WTC11 (cell line): ENCODE measurements at regions not wholly inside any gene's neighbourhood (a gene's known extent, or its start where the extent isn't known, plus 50 kb on each side); places are given as distances from the start of the nearest gene placed in this dataset.
A peak's percentile ranks its signal among the peaks of the same experiment; 100 is the strongest.

Experiments used
- ATAC-seq: fragments of 200-7000 bp; cut with Tn5 transposase; 2 replicates; pipeline ENCODE4 v1.10.0; 2021; ENCODE audit warnings: mild to moderate bottlenecking, moderate library complexity
- CTCF ChIA-PET: fragments of 300-600 bp; sonication (Branson Sonifier 250); formaldehyde crosslinking; loops from one replicate; lab custom pipeline; 2021; ENCODE audit warnings: antibody characterized with exemption; lab: Charles Lee
- POLR2A ChIA-PET: fragments of 350-600 bp; sonication (Branson Sonifier 250); formaldehyde crosslinking; loops from one replicate; lab custom pipeline; 2021; ENCODE audit warnings: antibody characterized with exemption; lab: Charles Lee
- DNase-seq: peaks from one replicate; pipeline ENCODE4 v3.0.0; 2021; ENCODE audit warnings: low spot score
- H3K27ac Mint-ChIP-seq: 2 replicates; pipeline ENCODE4 v1.8.0; 2021; ENCODE audit warnings: mixed read lengths
- H3K27me3 Mint-ChIP-seq: 2 replicates; pipeline ENCODE4 v1.8.0; 2021; ENCODE audit warnings: low read depth, mild to moderate bottlenecking, moderate library complexity, mixed read lengths
- H3K36me3 Mint-ChIP-seq: 2 replicates; pipeline ENCODE4 v1.8.0; 2021; ENCODE audit warnings: mixed read lengths
- H3K4me1 Mint-ChIP-seq: 2 replicates; pipeline ENCODE4 v1.8.0; 2022; ENCODE audit warnings: mixed read lengths
- H3K4me3 Mint-ChIP-seq: 2 replicates; pipeline ENCODE4 v1.8.0; 2021; ENCODE audit warnings: mild to moderate bottlenecking, moderate library complexity, mixed read lengths
- H3K9me3 Mint-ChIP-seq: 2 replicates; pipeline ENCODE4 v1.8.0; 2021; ENCODE audit warnings: mixed read lengths
- ATF1 ChIP-seq: sonication (generic); formaldehyde crosslinking; IDR thresholded peaks from 2 replicates; pipeline ENCODE4 v1.8.1; 2023; ENCODE audit warnings: mild to moderate bottlenecking, moderate library complexity, missing genetic modification reagents
- CREB1 ChIP-seq: sonication (generic); formaldehyde crosslinking; IDR thresholded peaks from 2 replicates; pipeline ENCODE4 v1.8.0; 2023; ENCODE audit warnings: mild to moderate bottlenecking, missing genetic modification reagents
- EMX1 ChIP-seq: fragments of 250-450 bp; sonication (Bioruptor Pico); IDR thresholded peaks from 2 replicates; pipeline ENCODE4 v1.8.0; 2021; ENCODE audit warnings: mild to moderate bottlenecking
- FOXJ3 ChIP-seq: sonication (generic); formaldehyde crosslinking; IDR thresholded peaks from 2 replicates; pipeline ENCODE4 v1.9.0; 2021; ENCODE audit warnings: missing genetic modification reagents, mild to moderate bottlenecking, borderline replicate concordance
- HMGA2 ChIP-seq: fragments of 250-450 bp; sonication (Bioruptor Pico); IDR thresholded peaks from 2 replicates; pipeline ENCODE4 v1.4.0; 2021; ENCODE audit warnings: mild to moderate bottlenecking, moderate library complexity
- KAT7 ChIP-seq: sonication (generic); formaldehyde crosslinking; IDR thresholded peaks from 2 replicates; pipeline ENCODE4 v1.8.1; 2023; ENCODE audit warnings: missing genetic modification reagents, mild to moderate bottlenecking, borderline replicate concordance
- MAX ChIP-seq: sonication (generic); formaldehyde crosslinking; IDR thresholded peaks from 2 replicates; pipeline ENCODE4 v1.8.0; 2022; ENCODE audit warnings: mild to moderate bottlenecking, missing genetic modification reagents
- NFATC4 ChIP-seq: fragments of 250-450 bp; sonication (Bioruptor Pico); IDR thresholded peaks from 2 replicates; pipeline ENCODE4 v1.9.0; 2021; ENCODE audit warnings: mild to moderate bottlenecking
- PRRX2 ChIP-seq: fragments of 250-450 bp; sonication (Bioruptor Pico); IDR thresholded peaks from 2 replicates; pipeline ENCODE4 v1.8.0; 2021; ENCODE audit warnings: mild to moderate bottlenecking
- SMAD3 ChIP-seq: sonication (generic); formaldehyde crosslinking; IDR thresholded peaks from 2 replicates; pipeline ENCODE4 v1.8.0; 2022; ENCODE audit warnings: missing genetic modification reagents, mild to moderate bottlenecking, borderline replicate concordance
- SOX15 ChIP-seq: fragments of 250-450 bp; sonication (Bioruptor Pico); IDR thresholded peaks from 2 replicates; pipeline ENCODE4 v1.9.0; 2021; ENCODE audit warnings: mild to moderate bottlenecking
- TEAD1 ChIP-seq: sonication (generic); formaldehyde crosslinking; IDR thresholded peaks from 2 replicates; pipeline ENCODE4 v1.8.0; 2022; ENCODE audit warnings: mild to moderate bottlenecking, missing genetic modification reagents
- USF1 ChIP-seq: sonication (generic); formaldehyde crosslinking; IDR thresholded peaks from 2 replicates; pipeline ENCODE4 v1.8.0; 2022; ENCODE audit warnings: mild to moderate bottlenecking, missing genetic modification reagents
- ZNF423 ChIP-seq: fragments of 250-450 bp; sonication (Bioruptor Pico); IDR thresholded peaks from 2 replicates; pipeline ENCODE4 v2.1.2; 2022; ENCODE audit warnings: mild to moderate bottlenecking, moderate library complexity
- ZNF532 ChIP-seq: fragments of 250-450 bp; sonication (Bioruptor Pico); IDR thresholded peaks from 2 replicates; pipeline ENCODE4 v1.9.0; 2021; ENCODE audit warnings: mild to moderate bottlenecking, borderline replicate concordance
- TF ChIP-seq, protein P1 (sequence below): sonication (generic); formaldehyde crosslinking; IDR thresholded peaks from 2 replicates; pipeline ENCODE4 v1.8.1; 2023; ENCODE audit warnings: mild to moderate bottlenecking, moderate library complexity, missing genetic modification reagents
- TF ChIP-seq, protein P2 (sequence below): sonication (generic); formaldehyde crosslinking; IDR thresholded peaks from 2 replicates; pipeline ENCODE4 v1.8.0; 2023; ENCODE audit warnings: mild to moderate bottlenecking, missing genetic modification reagents
- TF ChIP-seq, protein P3 (sequence below): fragments of 250-450 bp; sonication (Bioruptor Pico); IDR thresholded peaks from 2 replicates; pipeline ENCODE4 v1.8.0; 2021; ENCODE audit warnings: mild to moderate bottlenecking
- TF ChIP-seq, protein P4 (sequence below): sonication (generic); formaldehyde crosslinking; IDR thresholded peaks from 2 replicates; pipeline ENCODE4 v1.8.1; 2023; ENCODE audit warnings: mild to moderate bottlenecking, missing genetic modification reagents, borderline replicate concordance

GRCh38 chr3:102020735-102021134, 171.4 kb downstream of the NFKBIZ start (continued):
- TF ChIP-seq ZNF532 (no peak), TEAD1 (no peak), ZNF423 (CRISPR knock-in tag) (no peak), ATF1 (CRISPR knock-in tag) (no peak), FOXJ3 (no peak)

- no peak for DNase-seq
- POLR2A ChIA-PET, result no interaction called here
- Mint-ChIP-seq H3K36me3 (no peaks in the 10 kb centered on the region), H3K27ac (no peak overlapping the region), H3K4me3 (no peak overlapping the region), H3K4me1 (no peaks in the 10 kb centered on the region), H3K27me3 (no peaks in the 10 kb centered on the region), H3K9me3 (no peaks in the 10 kb centered on the region)
- ATAC-seq, result no peak
- TF ChIP-seq USF1 (CRISPR knock-in tag) (no peak), HMGA2 (peak; percentile 64; the same call in 1 of the 2 replicates)
- CTCF ChIA-PET, result no interaction called here
Observed at GRCh38 chr3:102024270-102024904, 175.1 kb downstream of the NFKBIZ start.

DNA sequence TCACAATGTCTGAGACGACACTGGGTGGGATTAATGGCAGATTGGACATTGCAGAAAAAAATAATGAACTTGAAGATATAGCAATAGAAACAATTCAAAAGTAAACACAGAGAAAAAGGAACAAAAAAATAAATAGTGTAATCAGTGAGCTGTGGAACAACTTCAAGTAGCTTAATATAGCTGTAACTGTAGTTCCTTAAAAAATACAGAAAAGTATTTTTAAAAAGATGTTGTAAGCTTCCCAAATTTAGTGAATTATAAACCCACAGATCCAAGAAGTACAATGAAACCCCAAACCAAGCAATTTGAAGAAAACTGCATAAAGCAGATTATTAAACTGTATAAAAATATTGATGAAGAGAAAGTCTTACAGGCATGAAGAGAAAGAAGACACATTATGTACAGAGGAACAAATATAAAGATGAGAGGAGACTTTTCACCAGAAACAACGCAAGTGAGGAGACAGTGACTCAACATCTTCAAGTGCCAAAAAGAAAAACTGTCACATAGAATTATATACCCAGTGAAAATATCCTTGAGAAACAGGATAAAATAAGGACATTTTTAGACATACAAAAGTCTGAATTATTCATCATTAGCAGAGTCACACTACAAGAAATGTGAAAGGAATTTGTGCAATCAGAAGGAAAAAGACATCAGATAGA, 176.4 kb downstream of the NFKBIZ start:
- DNase-seq (no peak), ATAC-seq (no peak)
- ChIA-PET POLR2A (no interaction called here), CTCF (no interaction called here)
- H3K27ac Mint-ChIP-seq, result no peak overlapping the region
- H3K9me3 Mint-ChIP-seq, result no peaks in the 10 kb centered on the region
- no peak overlapping the region for H3K4me3 Mint-ChIP-seq
- no peaks in the 10 kb centered on the region for H3K4me1 Mint-ChIP-seq
- H3K27me3 Mint-ChIP-seq, result no peaks in the 10 kb centered on the region
- H3K36me3 Mint-ChIP-seq, result no peaks in the 10 kb centered on the region
- TF ChIP-seq SMAD3 (CRISPR knock-in tag) (no peak), PRRX2 (CRISPR knock-in tag) (no peak), EMX1 (CRISPR knock-in tag) (no peak), MAX (no peak), CREB1 (CRISPR knock-in tag) (no peak), SOX15 (CRISPR knock-in tag) (no peak), NFATC4 (CRISPR knock-in tag) (no peak), KAT7 (no peak)
- TF ChIP-seq, protein P1, sequence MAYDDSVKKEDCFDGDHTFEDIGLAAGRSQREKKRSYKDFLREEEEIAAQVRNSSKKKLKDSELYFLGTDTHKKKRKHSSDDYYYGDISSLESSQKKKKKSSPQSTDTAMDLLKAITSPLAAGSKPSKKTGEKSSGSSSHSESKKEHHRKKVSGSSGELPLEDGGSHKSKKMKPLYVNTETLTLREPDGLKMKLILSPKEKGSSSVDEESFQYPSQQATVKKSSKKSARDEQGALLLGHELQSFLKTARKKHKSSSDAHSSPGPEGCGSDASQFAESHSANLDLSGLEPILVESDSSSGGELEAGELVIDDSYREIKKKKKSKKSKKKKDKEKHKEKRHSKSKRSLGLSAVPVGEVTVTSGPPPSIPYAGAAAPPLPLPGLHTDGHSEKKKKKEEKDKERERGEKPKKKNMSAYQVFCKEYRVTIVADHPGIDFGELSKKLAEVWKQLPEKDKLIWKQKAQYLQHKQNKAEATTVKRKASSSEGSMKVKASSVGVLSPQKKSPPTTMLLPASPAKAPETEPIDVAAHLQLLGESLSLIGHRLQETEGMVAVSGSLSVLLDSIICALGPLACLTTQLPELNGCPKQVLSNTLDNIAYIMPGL (CRISPR knock-in tag), result no peak
- TF ChIP-seq, protein P2, sequence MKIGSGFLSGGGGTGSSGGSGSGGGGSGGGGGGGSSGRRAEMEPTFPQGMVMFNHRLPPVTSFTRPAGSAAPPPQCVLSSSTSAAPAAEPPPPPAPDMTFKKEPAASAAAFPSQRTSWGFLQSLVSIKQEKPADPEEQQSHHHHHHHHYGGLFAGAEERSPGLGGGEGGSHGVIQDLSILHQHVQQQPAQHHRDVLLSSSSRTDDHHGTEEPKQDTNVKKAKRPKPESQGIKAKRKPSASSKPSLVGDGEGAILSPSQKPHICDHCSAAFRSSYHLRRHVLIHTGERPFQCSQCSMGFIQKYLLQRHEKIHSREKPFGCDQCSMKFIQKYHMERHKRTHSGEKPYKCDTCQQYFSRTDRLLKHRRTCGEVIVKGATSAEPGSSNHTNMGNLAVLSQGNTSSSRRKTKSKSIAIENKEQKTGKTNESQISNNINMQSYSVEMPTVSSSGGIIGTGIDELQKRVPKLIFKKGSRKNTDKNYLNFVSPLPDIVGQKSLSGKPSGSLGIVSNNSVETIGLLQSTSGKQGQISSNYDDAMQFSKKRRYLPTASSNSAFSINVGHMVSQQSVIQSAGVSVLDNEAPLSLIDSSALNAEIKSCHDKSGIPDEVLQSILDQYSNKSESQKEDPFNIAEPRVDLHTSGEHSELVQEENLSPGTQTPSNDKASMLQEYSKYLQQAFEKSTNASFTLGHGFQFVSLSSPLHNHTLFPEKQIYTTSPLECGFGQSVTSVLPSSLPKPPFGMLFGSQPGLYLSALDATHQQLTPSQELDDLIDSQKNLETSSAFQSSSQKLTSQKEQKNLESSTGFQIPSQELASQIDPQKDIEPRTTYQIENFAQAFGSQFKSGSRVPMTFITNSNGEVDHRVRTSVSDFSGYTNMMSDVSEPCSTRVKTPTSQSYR (CRISPR knock-in tag), result no peak
- TF ChIP-seq, protein P3, sequence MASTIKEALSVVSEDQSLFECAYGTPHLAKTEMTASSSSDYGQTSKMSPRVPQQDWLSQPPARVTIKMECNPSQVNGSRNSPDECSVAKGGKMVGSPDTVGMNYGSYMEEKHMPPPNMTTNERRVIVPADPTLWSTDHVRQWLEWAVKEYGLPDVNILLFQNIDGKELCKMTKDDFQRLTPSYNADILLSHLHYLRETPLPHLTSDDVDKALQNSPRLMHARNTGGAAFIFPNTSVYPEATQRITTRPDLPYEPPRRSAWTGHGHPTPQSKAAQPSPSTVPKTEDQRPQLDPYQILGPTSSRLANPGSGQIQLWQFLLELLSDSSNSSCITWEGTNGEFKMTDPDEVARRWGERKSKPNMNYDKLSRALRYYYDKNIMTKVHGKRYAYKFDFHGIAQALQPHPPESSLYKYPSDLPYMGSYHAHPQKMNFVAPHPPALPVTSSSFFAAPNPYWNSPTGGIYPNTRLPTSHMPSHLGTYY, result no peak
- TF ChIP-seq, protein P4, sequence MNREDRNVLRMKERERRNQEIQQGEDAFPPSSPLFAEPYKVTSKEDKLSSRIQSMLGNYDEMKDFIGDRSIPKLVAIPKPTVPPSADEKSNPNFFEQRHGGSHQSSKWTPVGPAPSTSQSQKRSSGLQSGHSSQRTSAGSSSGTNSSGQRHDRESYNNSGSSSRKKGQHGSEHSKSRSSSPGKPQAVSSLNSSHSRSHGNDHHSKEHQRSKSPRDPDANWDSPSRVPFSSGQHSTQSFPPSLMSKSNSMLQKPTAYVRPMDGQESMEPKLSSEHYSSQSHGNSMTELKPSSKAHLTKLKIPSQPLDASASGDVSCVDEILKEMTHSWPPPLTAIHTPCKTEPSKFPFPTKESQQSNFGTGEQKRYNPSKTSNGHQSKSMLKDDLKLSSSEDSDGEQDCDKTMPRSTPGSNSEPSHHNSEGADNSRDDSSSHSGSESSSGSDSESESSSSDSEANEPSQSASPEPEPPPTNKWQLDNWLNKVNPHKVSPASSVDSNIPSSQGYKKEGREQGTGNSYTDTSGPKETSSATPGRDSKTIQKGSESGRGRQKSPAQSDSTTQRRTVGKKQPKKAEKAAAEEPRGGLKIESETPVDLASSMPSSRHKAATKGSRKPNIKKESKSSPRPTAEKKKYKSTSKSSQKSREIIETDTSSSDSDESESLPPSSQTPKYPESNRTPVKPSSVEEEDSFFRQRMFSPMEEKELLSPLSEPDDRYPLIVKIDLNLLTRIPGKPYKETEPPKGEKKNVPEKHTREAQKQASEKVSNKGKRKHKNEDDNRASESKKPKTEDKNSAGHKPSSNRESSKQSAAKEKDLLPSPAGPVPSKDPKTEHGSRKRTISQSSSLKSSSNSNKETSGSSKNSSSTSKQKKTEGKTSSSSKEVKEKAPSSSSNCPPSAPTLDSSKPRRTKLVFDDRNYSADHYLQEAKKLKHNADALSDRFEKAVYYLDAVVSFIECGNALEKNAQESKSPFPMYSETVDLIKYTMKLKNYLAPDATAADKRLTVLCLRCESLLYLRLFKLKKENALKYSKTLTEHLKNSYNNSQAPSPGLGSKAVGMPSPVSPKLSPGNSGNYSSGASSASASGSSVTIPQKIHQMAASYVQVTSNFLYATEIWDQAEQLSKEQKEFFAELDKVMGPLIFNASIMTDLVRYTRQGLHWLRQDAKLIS, result no peak
